T-helper 1 cell (primary cell): ENCODE measurements at regions not wholly inside any gene's neighbourhood (a gene's known extent, or its start where the extent isn't known, plus 50 kb on each side); places are given as distances from the start of the nearest gene placed in this dataset.

ENCODE experiments used
- DNase-seq, 5 donors: peaks; one replicate each; pipeline ENCODE4 v3.0.0-alpha.2; 2012 to 2020

DNA sequence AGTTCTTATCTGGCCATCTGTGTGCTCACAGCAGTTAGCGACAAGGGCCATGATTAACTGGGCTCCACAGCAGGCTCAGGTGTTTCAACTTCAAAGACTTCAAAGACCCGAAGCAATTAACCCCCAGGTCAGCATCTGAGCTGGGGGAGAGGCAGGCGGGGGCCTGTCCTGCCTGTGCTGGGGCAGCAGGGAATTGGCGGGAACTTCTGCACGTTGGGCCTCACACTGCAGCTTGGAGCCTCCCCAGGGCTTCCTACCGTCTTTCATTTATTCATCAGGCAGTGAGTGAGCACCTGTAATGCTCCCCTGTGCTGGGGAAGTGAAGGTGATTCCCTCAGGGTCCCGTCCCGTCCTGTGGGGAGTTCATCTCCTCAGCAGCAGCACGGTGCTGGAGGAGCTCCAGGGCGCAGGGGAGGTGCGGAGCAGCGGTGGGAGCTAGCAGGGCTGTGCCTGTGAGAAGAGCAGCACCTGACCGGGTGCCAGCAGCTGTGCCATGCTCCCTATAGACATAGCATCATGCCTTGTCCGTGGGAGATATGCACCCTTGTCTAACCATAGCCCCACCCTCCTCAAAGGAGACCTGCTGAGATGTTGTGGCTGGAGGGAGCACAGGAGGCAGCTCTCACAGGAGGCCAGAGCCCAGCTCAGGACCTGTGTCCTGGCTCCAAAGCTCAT is 51.8 kb upstream of the FRMD1 start:
- DNase-seq = no peak

DNA sequence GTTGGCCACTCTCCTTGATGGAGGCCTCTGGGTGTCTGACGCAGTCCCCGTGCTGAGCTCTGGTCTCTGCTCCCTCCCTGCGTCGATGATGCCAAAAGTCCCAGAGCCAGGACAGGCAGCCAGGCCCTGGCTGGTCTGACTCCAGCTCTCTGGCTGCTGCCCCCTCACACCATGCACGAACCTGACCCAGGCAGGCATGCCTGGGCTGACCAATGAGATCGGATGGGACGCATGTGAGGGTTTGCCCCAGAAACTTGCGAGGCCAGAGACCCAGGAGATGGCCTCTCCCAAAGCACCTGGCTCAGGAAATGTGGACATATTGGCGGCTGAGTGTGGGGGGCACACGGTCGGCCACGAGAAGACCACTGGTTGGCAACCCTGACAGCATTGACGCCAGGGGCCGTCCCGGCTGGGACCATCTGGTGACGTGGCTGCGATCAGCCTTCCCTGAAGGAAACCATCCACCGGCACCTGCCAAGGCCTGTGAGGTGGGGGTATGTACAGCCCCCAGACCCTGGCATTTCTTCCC is 51.2 kb upstream of the FRMD1 start:
- no peak for DNase-seq

DNA sequence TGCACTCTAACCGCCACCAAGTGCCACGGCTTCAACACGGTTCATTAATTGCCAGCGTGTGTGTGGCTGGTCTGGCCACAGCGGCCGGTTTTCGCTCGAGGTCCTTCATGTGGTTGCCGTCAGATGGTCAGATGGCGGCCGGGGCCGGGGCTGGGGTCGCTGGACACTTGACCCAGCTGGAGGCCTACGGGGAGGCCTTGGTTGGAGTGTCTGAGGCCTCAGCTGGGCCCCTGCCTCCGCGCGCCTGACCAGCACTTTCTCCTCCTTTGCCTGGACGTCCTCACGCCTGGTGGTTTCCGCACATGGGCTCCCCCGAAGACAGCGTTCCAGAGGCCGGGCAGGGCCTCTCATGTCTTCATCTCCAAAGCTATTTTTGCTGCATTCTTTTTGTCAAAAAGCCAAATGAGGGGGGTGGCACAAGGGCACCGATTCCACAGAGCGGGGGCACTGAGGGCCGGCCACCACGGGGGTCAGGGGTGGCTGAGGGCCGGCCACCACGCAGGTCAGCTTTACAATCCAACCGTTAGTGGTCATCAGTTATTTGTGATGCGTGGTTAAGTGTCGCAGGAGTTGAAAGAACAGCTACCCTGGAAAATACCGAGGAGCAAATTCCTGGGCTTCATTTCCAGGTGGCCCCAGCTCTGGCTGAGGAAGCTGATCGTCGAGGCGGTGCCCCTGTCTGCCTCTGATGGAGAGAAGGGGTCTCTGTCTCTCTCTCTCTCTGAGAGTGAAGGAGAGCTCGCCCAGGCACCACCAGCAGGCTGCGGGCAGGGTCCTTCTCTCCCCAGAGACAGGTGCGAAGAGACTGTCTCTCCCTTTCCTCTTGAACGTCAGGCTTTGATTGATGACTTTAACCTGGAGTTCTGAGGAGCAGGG is 50.5 kb upstream of the FRMD1 start:
- no peak for DNase-seq

DNA sequence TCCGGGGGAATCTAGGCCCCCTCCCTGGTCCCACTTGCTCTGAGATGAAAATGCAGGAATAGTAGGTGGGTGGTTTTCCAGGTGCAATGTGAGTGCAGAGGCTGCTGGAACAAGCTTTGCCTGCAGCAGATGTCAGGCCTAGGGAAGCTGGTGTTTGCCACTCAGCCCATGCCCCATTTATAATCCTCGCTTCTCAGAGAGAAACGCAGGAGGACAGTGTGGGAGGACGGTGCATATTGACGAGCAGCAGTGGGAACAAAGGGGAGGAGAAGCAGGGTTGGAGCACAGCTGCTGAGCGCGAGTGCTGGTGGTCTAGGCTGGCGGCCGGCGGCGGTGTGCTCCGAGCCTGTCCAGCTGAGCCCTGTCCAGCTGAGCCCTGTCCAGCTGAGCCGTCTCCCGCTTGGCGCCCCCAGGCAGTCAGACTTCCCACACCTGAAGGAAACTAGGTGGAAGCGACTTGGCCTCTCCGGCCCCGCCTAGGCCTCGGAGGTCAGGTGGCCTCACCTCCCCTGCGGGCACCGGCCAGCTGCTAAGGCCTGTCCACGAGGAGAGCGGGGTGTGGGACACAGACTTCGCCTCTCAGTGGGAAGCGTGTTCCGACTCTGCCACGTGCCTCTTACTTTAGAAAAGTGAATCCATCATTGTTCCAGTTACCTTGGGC is 49.7 kb upstream of the FRMD1 start:
- DNase-seq = no peak
